ENCODE measurements at regions not wholly inside any gene's neighbourhood (a gene's known extent, or its start where the extent isn't known, plus 50 kb on each side); places are given as distances from the start of the nearest gene placed in this dataset.

DNA sequence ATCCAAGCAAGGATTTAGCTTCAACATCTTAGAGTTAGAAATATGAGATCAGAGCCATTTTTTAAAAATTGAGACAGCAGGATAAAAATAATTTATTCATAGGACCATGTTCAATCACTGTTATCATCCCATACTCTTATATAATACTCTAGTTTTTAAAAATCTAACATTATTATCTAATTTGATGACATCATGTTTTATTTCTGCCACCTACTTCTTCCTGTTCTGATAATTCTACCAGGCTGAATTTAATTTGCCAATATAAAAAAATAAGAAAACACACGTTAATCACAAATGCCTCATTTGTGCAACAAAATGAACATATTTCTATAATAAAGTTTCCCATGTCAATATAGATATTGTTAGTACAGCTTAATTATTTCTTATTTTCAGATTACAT lies 621.7 kb downstream of the KCNJ3 start:
- TF ChIP-seq, protein P1, sequence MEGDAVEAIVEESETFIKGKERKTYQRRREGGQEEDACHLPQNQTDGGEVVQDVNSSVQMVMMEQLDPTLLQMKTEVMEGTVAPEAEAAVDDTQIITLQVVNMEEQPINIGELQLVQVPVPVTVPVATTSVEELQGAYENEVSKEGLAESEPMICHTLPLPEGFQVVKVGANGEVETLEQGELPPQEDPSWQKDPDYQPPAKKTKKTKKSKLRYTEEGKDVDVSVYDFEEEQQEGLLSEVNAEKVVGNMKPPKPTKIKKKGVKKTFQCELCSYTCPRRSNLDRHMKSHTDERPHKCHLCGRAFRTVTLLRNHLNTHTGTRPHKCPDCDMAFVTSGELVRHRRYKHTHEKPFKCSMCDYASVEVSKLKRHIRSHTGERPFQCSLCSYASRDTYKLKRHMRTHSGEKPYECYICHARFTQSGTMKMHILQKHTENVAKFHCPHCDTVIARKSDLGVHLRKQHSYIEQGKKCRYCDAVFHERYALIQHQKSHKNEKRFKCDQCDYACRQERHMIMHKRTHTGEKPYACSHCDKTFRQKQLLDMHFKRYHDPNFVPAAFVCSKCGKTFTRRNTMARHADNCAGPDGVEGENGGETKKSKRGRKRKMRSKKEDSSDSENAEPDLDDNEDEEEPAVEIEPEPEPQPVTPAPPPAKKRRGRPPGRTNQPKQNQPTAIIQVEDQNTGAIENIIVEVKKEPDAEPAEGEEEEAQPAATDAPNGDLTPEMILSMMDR (IDR thresholded peaks at IDR 0.05; ENCODE audit: low read depth, low read length) = no peak
- H3K4me3 ChIP-seq (replicated peaks in 1 of 2; ENCODE audit: low read depth in 2 of 2, low read length in 2 of 2) = no peak overlapping the region
- DNase-seq (ENCODE audit: low read depth in 2 of 2) = no peak

GRCh38 chr2:155318710-155319109 lies 620.2 kb downstream of the KCNJ3 start:
- DNase-seq (ENCODE audit: low read depth in 2 of 2) = no peak
- TF ChIP-seq, protein P1 (IDR thresholded peaks at IDR 0.05; ENCODE audit: low read depth, low read length) = no peak
- no peak overlapping the region for H3K4me3 ChIP-seq (replicated peaks in 1 of 2; ENCODE audit: low read depth in 2 of 2, low read length in 2 of 2)

DNA sequence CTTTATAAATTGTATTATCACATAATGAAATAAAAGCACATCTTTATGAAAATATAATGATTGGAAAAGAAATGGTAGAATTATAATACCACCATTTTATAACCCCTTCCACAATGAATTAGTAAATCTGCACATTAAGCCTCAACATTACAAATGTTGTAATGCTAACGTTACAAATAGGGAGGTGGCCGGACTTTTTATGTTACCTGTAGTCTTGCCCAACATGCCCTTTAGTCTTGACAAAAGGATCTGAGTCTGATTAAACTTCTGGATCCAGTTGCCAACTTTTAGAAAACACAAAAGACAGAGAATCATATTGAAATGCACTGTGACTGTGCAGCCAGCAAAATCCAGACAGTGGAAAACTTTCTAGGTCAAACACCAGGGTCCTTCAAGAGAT lies 617.3 kb downstream of the KCNJ3 start:
- TF ChIP-seq, protein P1 (IDR thresholded peaks at IDR 0.05; ENCODE audit: low read depth, low read length) = no peak
- no peak overlapping the region for H3K4me3 ChIP-seq (replicated peaks in 1 of 2; ENCODE audit: low read depth in 2 of 2, low read length in 2 of 2)
- DNase-seq (ENCODE audit: low read depth in 2 of 2) = no peak

DNA sequence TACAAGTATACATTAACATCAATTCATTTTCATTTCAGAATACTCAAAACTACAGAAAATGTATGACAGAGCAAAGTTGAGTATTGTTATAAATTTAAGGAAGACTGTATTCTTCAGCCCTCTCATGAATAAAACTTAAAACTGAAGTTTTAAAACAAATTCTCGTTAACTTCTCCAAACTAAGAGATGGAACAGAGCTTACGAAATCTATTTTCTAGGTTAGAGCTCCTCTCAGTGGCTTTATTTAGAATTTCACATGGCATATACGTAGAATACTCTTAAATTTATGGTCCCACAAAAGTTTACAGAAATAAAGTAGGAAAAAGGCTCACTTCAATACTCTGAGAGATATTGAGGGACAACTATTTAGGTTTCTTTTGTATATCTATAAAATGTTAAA lies 612.1 kb downstream of the KCNJ3 start:
- no peak overlapping the region for H3K4me3 ChIP-seq (replicated peaks in 1 of 2; ENCODE audit: low read depth in 2 of 2, low read length in 2 of 2)
- peak; percentile 38 to 54 for DNase-seq (ENCODE audit: low read depth in 2 of 2)
- TF ChIP-seq, protein P1 (IDR thresholded peaks at IDR 0.05; ENCODE audit: low read depth, low read length) = peak; percentile 21

DNA sequence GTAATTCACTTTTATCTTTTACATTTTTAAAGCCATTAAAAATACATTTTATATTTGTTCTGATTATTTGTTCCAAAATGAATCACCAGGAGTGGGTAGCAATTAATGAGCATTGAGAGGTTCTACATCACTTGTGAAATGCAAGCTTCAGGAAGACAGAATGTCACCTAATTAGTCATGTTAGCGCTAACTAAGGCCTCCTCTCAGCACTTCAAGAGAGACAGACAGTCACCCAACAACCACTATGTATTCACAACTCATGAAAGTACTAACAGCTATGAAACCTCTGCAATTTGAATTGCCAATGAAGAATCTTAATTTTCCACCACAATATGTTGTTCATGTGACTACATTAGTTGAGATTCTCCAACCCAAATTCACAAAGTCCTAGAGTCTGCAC lies 611.0 kb downstream of the KCNJ3 start:
- DNase-seq (ENCODE audit: low read depth in 2 of 2) = no peak
- TF ChIP-seq, protein P1 (IDR thresholded peaks at IDR 0.05; ENCODE audit: low read depth, low read length) = no peak

GRCh38 chr2:155308367-155309009 lies 610.0 kb downstream of the KCNJ3 start:
- no peak for DNase-seq (ENCODE audit: low read depth in 2 of 2)
- TF ChIP-seq, protein P1 (IDR thresholded peaks at IDR 0.05; ENCODE audit: low read depth, low read length) = no peak
- no peak overlapping the region for H3K4me3 ChIP-seq (replicated peaks in 1 of 2; ENCODE audit: low read depth in 2 of 2, low read length in 2 of 2)

More for the DNA sequence above, 611.0 kb downstream of the KCNJ3 start:
- no peak overlapping the region for H3K4me3 ChIP-seq (replicated peaks in 1 of 2; ENCODE audit: low read depth in 2 of 2, low read length in 2 of 2)

- no peak for DNase-seq (ENCODE audit: low read depth in 2 of 2)
- H3K4me3 ChIP-seq (replicated peaks in 1 of 2; ENCODE audit: low read depth in 2 of 2, low read length in 2 of 2) = no peak overlapping the region
- TF ChIP-seq, protein P1 (IDR thresholded peaks at IDR 0.05; ENCODE audit: low read depth, low read length) = no peak
These were observed 602.7 kb downstream of the KCNJ3 start for GRCh38 chr2:155301221-155301620.
